H9 (cell line): ENCODE measurements at regions not wholly inside any gene's neighbourhood (a gene's known extent, or its start where the extent isn't known, plus 50 kb on each side); places are given as distances from the start of the nearest gene placed in this dataset.

ENCODE experiments used
- DNase-seq: peaks from one replicate; pipeline ENCODE4 v3.0.0-alpha.2; 2017
- H2AFZ ChIP-seq: one replicate; pipeline ENCODE4 v1.6.1; 2013; ENCODE audit warnings: mild to moderate bottlenecking, low read length, control low read depth, moderate library complexity
- H2AK5ac ChIP-seq: 2 replicates; pipeline ENCODE4 v1.6.1; 2013; ENCODE audit warnings: low read length, control low read depth, mixed read lengths; ENCODE audit not compliant: insufficient read length
- H2BK120ac ChIP-seq: one replicate; pipeline ENCODE4 v1.6.1; 2013; ENCODE audit warnings: low read depth, mild to moderate bottlenecking, low read length, control low read depth, inconsistent platforms; ENCODE audit not compliant: poor library complexity, severe bottlenecking
- H2BK12ac ChIP-seq: 2 replicates; pipeline ENCODE4 v1.6.1; 2013; ENCODE audit warnings: low read length, control low read depth, mixed read lengths, low read depth; ENCODE audit not compliant: insufficient read length
- H2BK15ac ChIP-seq: 2 replicates; pipeline ENCODE4 v1.6.1; 2013; ENCODE audit warnings: low read depth, low read length, control low read depth
- H2BK20ac ChIP-seq: one replicate; pipeline ENCODE4 v1.6.1; 2013; ENCODE audit warnings: low read depth, mild to moderate bottlenecking, low read length, control low read depth, inconsistent platforms; ENCODE audit not compliant: poor library complexity, severe bottlenecking
- H2BK5ac ChIP-seq: 2 replicates; pipeline ENCODE4 v1.6.1; 2013; ENCODE audit warnings: low read length, control low read depth, mixed read lengths; ENCODE audit not compliant: insufficient read length
- H3K14ac ChIP-seq: 2 replicates; pipeline ENCODE4 v1.6.1; 2013; ENCODE audit warnings: low read length, control low read depth; ENCODE audit not compliant: insufficient read depth
- H3K18ac ChIP-seq: 2 replicates; pipeline ENCODE4 v1.6.1; 2013; ENCODE audit warnings: low read depth, mild to moderate bottlenecking, mixed read lengths, low read length, control low read depth; ENCODE audit not compliant: insufficient read length
- H3K23ac ChIP-seq: 2 replicates; pipeline ENCODE4 v1.6.1; 2013; ENCODE audit warnings: low read length, control low read depth, mixed read lengths, low read depth; ENCODE audit not compliant: insufficient read length
- H3K23me2 ChIP-seq: 2 replicates; pipeline ENCODE4 v1.6.1; 2013; ENCODE audit warnings: low read depth, mild to moderate bottlenecking, mixed read lengths, low read length, control low read depth; ENCODE audit not compliant: insufficient read length, poor library complexity, severe bottlenecking
- H3K27ac ChIP-seq: 2 replicates; pipeline ENCODE4 v1.5.1; 2013; ENCODE audit warnings: low read length, control low read depth, mixed read lengths, low read depth; ENCODE audit not compliant: insufficient read length
- H3K27me3 ChIP-seq: 2 replicates; pipeline ENCODE4 v1.6.1; 2013; ENCODE audit warnings: low read length, control low read depth, inconsistent platforms; ENCODE audit not compliant: insufficient read depth
- H3K4ac ChIP-seq: 2 replicates; pipeline ENCODE4 v1.6.1; 2013; ENCODE audit warnings: low read depth, mild to moderate bottlenecking, control low read depth, inconsistent platforms, low read length, moderate library complexity
- H3K4me1 ChIP-seq: 2 replicates; pipeline ENCODE4 v1.6.1; 2013; ENCODE audit warnings: low read length, control low read depth, inconsistent platforms; ENCODE audit not compliant: insufficient read depth
- H3K4me2 ChIP-seq: 2 replicates; pipeline ENCODE4 v1.6.1; 2013; ENCODE audit warnings: low read length, control low read depth, mixed read lengths; ENCODE audit not compliant: insufficient read length, insufficient read depth
- H3K56ac ChIP-seq: 2 replicates; pipeline ENCODE4 v1.6.1; 2013; ENCODE audit warnings: low read depth, mild to moderate bottlenecking, mixed read lengths, low read length, control low read depth; ENCODE audit not compliant: insufficient read length
- H3K79me1 ChIP-seq: 2 replicates; pipeline ENCODE4 v1.6.1; 2013; ENCODE audit warnings: low read depth, mild to moderate bottlenecking, moderate library complexity, low read length, control low read depth, inconsistent platforms; ENCODE audit not compliant: insufficient read depth, poor library complexity, severe bottlenecking
- H3K79me2 ChIP-seq: 2 replicates; pipeline ENCODE4 v1.6.1; 2013; ENCODE audit warnings: low read length, control low read depth, inconsistent platforms; ENCODE audit not compliant: insufficient read depth
- H3K9ac ChIP-seq: 2 replicates; pipeline ENCODE4 v1.6.1; 2013; ENCODE audit warnings: low read length, control low read depth, mixed read lengths; ENCODE audit not compliant: insufficient read length; ENCODE audit errors: extremely low read depth
- H3K9me3 ChIP-seq: one replicate; pipeline ENCODE4 v1.6.1; 2013; ENCODE audit warnings: low read depth, low read length, inconsistent platforms; ENCODE audit not compliant: control insufficient read depth
- H3T11ph ChIP-seq: one replicate; pipeline ENCODE4 v1.6.1; 2013; ENCODE audit warnings: mild to moderate bottlenecking, low read length, control low read depth, inconsistent platforms
- H4K20me1 ChIP-seq: one replicate; pipeline ENCODE4 v1.6.1; 2013; ENCODE audit not compliant: control insufficient read depth, insufficient read length, insufficient read depth
- H4K5ac ChIP-seq: 2 replicates; pipeline ENCODE4 v1.6.1; 2013; ENCODE audit warnings: low read depth, mild to moderate bottlenecking, mixed read lengths, low read length, control low read depth; ENCODE audit not compliant: insufficient read length
- H4K8ac ChIP-seq: replicated peaks from 2 replicates; pipeline ENCODE4 v1.6.1; 2013; ENCODE audit warnings: low read length, control low read depth, mixed read lengths, low read depth; ENCODE audit not compliant: insufficient read length
- H4K91ac ChIP-seq: 2 replicates; pipeline ENCODE4 v1.6.1; 2013; ENCODE audit warnings: low read depth, mild to moderate bottlenecking, moderate library complexity, mixed read lengths, low read length, control low read depth; ENCODE audit not compliant: insufficient read length
- H3K27ac Mint-ChIP-seq, 3 experiments: 2 replicates in 2 of 3; 3 replicates in 1 of 3; pipeline ENCODE4 v1.8.0; 2020 to 2021; ENCODE audit warnings: mixed read lengths in 3 of 3, mild to moderate bottlenecking in 1 of 3, moderate library complexity in 1 of 3
- H3K27me3 Mint-ChIP-seq: 2 replicates; pipeline ENCODE4 v1.8.0; 2021; ENCODE audit warnings: low read depth, mild to moderate bottlenecking, moderate library complexity, mixed read lengths
- H3K36me3 Mint-ChIP-seq, 3 experiments: 2 replicates in 2 of 3; 3 replicates in 1 of 3; pipeline ENCODE4 v1.8.0; 2020 to 2021; ENCODE audit warnings: low read depth in 3 of 3, mixed read lengths in 3 of 3; ENCODE audit not compliant: insufficient read depth in 1 of 3
- H3K4me1 Mint-ChIP-seq, 2 experiments: 2 replicates each; pipeline ENCODE4 v1.8.0; 2020; ENCODE audit warnings: mixed read lengths in 2 of 2
- H3K4me3 Mint-ChIP-seq, 2 experiments: 2 replicates in 1 of 2; 3 replicates in 1 of 2; pipeline ENCODE4 v1.8.0; 2020 to 2021; ENCODE audit warnings: mild to moderate bottlenecking in 2 of 2, mixed read lengths in 2 of 2, moderate library complexity in 1 of 2
- H3K9me3 Mint-ChIP-seq, 2 experiments: 2 replicates in 1 of 2; 3 replicates in 1 of 2; pipeline ENCODE4 v1.8.0; 2020; ENCODE audit warnings: mild to moderate bottlenecking in 2 of 2, mixed read lengths in 2 of 2, moderate library complexity in 1 of 2
- WGBS: extraction: QIAGEN DNeasy Blood & Tissue Kit; methylation state at CpG from one replicate; pipeline ENCODE4 v1.1.7; 2013; ENCODE audit warnings: missing lambda C conversion rate, low lambda C conversion rate, mixed read lengths; ENCODE audit not compliant: insufficient read length; ENCODE audit errors: extremely low coverage; 5-methylcytosine and 5-hydroxymethylcytosine counted together
- TF ChIP-seq, protein P1 (sequence below): fragments of 200-600 bp; sonication (generic); conservative IDR thresholded peaks from 3 replicates; pipeline ENCODE4 v1.8.0; 2021; ENCODE audit warnings: antibody characterized with exemption, mild to moderate bottlenecking

DNA sequence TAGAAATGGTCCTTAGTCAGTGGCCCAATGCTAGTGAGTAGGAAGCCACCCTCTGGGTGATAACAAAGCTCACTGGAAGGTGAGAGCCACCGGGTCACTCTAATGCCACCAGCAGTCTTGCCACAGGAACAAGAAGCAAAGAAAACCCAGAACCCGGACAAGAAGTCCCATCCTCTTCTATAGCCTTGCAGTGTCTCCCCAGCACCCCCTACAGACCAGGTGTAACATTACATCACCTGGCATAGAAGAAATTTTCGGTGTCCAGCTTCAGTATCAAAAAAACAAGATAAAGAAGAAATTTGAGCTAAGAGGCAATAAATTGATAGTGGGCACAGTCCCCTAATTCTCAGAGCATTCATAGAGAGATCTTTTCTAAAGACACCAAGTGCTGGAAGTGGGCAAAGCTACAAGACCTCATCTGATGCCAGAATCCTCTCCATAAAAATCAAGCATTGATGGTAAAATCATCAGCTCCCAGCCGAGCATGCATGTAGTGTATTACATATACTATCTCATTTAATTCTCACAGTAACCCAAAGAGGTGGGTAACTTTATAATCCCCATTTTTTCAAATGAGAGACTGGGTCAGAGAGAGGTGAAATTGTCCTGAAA, 491.0 kb downstream of the MATN1 start:
- H3K56ac ChIP-seq: no peak overlapping the region
- no peaks in the 10 kb centered on the region for H3K23me2 ChIP-seq
- H3K23ac ChIP-seq: no peak overlapping the region
- no peak overlapping the region for H3K18ac ChIP-seq
- TF ChIP-seq, protein P1, sequence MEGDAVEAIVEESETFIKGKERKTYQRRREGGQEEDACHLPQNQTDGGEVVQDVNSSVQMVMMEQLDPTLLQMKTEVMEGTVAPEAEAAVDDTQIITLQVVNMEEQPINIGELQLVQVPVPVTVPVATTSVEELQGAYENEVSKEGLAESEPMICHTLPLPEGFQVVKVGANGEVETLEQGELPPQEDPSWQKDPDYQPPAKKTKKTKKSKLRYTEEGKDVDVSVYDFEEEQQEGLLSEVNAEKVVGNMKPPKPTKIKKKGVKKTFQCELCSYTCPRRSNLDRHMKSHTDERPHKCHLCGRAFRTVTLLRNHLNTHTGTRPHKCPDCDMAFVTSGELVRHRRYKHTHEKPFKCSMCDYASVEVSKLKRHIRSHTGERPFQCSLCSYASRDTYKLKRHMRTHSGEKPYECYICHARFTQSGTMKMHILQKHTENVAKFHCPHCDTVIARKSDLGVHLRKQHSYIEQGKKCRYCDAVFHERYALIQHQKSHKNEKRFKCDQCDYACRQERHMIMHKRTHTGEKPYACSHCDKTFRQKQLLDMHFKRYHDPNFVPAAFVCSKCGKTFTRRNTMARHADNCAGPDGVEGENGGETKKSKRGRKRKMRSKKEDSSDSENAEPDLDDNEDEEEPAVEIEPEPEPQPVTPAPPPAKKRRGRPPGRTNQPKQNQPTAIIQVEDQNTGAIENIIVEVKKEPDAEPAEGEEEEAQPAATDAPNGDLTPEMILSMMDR: peak; percentile 85
- no peak overlapping the region for H3K4ac ChIP-seq
- H3T11ph ChIP-seq: no peak overlapping the region
- no CpG with 5 or more reads among the region's 4 CpGs for WGBS
- H3K27me3 Mint-ChIP-seq: no peaks in the 10 kb centered on the region; the same call in 1 of the 2 replicates
- H3K79me1 ChIP-seq: no peaks in the 10 kb centered on the region
- DNase-seq: peak; percentile 53
- H2BK5ac ChIP-seq: no peak overlapping the region
- H3K36me3 Mint-ChIP-seq: no peaks in the 10 kb centered on the region
- H2BK12ac ChIP-seq: no peak overlapping the region
- no peak overlapping the region for H3K14ac ChIP-seq
- H3K4me2 ChIP-seq: no peak overlapping the region
- no peaks in the 10 kb centered on the region for H3K27me3 ChIP-seq
- H3K9me3 ChIP-seq: no peaks in the 10 kb centered on the region
- no peak overlapping the region for H3K9ac ChIP-seq
- no peaks in the 10 kb centered on the region for H4K20me1 ChIP-seq
- no peaks in the 10 kb centered on the region for H3K9me3 Mint-ChIP-seq
- H3K4me1 ChIP-seq: no peaks in the 10 kb centered on the region
- H4K8ac ChIP-seq: no peak overlapping the region
- H2BK20ac ChIP-seq: no peak overlapping the region
- H2AK5ac ChIP-seq: no peak overlapping the region
- H3K4me3 Mint-ChIP-seq: no peak overlapping the region
- H3K79me2 ChIP-seq: no peaks in the 10 kb centered on the region
- H2BK15ac ChIP-seq: no peak overlapping the region
- no peak overlapping the region for H3K27ac ChIP-seq
- H4K5ac ChIP-seq: no peak overlapping the region
- no peak overlapping the region for H2AFZ ChIP-seq
- no peak overlapping the region for H4K91ac ChIP-seq
- no peak overlapping the region for H3K27ac Mint-ChIP-seq
- H3K4me1 Mint-ChIP-seq: no peaks in the 10 kb centered on the region
- H2BK120ac ChIP-seq: no peak overlapping the region
